HG03097 (cell line): ENCODE measurements at regions not wholly inside any gene's neighbourhood (a gene's known extent, or its start where the extent isn't known, plus 50 kb on each side); places are given as distances from the start of the nearest gene placed in this dataset.
"Not testable (repeated sequence)": the region's sequence is repeated elsewhere in the genome, so short reads cannot be mapped to it uniquely, and the experiment has no call there.

Experiments
- ATAC-seq: cut with Tn5 transposase; IDR thresholded peaks from one replicate; pipeline ENCODE4 v1.9.1; 2021; ENCODE audit not compliant: unreplicated experiment, low FRiP score

DNA sequence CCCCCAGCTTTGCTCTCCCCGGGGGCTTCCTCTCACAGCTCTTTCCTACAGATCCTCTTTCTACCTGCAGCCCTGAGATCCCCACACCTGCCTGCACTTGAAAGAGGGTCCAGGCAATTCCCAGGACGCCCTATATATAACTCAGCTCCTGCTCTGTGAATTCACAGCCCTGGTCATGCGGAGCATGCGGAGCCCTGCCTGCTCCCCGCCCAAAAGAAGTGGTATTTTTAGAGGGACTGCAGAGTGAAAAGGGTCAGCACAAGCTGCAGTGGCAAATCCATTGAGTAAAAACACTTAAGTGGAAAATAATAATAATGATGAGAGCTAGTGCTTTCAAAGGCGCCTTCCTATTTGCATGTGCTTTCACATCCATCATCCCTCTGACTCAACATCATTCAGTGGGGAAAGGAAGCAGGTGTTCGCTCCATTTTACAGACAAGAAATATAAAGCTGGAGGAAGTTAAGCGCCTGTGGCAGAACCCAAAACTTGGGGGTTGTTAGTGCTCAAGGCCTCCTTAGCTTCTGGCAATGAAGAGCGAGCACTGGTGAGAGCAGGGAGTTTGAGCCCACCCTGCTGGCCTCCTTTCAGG lies 76.3 kb upstream of the LIPC start:
- no peak for ATAC-seq

- no peak for ATAC-seq
Measured at GRCh38 chr15:58355973-58356372, 75.8 kb upstream of the LIPC start.

- no peak for ATAC-seq
Measured at GRCh38 chr15:58357529-58358476, 74.0 kb upstream of the LIPC start.

DNA sequence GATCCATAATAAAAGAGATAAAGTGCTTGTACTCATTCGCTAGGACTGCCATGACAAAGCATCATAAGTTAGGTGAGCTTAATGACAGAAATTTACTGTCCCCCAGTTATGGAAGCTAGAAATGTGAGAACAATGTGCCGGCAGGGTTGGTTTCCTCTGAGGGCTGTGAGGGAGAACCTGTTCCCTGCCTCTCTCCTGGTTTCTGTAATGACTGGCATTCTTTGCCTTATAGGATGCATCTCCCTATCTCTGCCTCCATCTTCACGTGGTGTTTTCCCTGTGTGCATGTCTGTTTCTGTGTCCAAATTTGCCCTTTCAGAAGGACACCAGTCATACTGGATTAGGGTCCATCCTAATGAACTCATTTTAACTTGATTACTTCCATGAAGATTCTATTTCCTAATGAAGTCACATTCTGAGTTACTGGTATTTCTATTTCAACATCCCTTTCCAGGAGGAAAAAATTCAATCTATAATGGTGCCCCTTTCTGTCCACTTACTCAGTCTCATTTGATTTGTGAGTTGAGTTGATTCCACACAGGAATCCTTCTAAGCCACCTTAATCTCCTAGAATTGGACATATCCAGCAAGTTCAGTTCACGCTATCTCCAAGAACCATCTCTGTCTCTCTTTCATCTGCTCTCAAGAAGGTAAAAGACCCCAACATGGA lies 71.2 kb upstream of the LIPC start:
- no peak for ATAC-seq

GRCh38 chr15:58361273-58361759 lies 70.5 kb upstream of the LIPC start:
- ATAC-seq, result no peak

DNA sequence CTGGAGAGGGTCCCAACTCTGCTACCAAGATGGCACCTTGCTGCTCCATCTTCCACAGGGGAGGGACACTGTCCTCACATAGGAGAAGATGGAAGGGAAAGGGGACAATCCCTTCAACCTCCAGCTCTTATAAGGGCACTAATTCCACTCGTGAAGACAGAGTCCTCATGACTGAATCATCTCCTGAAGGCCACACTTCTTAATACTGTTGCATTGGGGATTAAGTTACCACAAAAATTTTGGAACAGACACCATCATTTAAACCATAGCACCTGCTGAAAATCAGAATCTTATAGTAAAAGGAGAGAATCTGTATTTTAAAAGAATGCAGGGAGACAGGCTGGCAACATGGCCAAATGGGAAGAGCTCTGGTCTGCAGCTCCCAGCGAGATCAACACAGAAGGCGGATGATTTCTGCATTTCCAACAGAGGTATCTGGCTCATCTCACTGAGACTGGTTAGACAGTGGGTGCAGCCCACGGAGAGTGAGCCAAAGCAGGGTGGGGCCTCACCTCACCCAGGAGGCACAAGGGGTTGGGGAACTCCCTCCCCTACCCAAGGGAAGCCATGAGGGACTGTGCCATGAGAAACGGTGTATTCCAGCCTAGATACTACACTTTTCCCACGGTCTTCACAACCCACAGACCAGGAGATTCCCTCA lies 69.4 kb upstream of the LIPC start:
- no peak for ATAC-seq

GRCh38 chr15:58363118-58363517 lies 68.7 kb upstream of the LIPC start:
- ATAC-seq, result not testable (repeated sequence)

DNA sequence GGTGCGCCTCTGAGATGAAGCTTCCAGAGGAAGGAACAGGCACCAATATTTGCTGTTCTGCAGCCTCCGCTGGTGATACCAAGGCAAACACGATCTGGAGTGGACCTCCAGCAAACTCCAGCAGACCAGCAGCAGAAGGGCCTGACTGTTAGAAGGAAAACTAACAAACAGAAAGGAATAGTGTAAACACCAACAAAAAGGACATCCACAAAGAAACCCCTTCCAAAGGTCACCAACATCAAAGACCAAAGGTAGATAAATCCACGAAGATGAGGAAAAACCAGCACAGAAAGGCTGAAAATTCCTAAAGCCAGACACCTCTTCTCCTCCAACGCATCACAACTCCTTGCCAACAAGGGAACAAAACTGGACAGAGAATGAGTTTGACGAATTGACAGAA lies 68.1 kb upstream of the LIPC start:
- not testable (repeated sequence) for ATAC-seq

DNA sequence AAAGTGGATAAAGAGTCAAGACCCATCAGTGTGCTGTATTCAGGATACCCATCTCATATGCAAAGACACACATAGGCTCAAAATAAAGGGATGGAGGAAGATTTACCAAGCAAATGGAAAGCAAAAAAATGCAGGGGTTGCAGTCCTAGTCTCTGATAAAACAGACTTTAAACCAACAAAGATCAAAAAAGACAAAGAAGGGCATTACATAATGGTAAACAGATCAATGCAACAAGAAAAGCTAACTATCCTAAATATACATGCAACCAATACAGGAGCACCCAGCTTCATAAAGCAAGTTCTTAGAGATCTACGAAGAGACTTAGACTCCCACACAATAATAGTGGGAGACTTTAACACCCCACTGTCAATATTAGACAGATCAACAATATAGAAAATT lies 66.7 kb upstream of the LIPC start:
- ATAC-seq, result not testable (repeated sequence)

DNA sequence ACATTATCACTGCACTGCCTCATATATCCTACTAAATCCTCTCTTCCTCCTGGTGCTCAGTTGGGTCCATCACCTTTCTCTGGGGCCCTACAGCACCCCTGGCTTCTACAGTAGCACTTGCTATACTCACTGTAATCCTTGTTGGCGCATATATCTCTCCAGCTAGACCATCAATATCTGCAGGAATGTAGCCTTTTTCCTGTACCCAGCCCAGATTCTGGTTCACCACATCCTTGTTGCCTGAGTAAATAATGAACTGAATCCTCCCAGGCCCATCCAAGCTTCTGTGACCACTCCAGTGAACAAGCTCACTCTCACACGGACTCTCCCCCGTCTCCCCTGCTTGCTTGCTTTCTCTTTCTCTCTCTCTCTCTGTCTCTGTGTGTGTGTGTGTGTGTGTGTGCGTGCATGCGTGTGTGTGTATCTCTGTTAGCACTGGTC lies 62.5 kb upstream of the LIPC start:
- ATAC-seq, result no peak

DNA sequence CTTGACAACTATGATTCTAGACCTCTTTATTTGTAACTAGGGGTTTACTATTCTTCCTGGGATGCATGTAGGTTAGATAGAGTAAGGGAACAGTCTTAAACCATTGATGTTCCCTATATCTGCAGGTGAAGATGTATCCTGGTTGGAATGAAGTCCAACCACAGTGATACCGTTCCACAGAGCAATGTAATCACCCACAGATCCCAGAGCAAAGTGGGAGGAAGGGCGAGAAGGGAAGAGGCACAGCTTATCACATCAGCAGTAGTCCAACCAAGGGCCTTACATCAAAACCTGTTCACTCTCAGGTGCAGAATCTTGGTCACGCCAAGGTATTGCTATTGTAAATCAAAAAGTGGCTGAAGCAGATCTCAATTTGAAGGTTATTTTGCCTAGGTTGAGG lies 61.8 kb upstream of the LIPC start:
- no peak for ATAC-seq

GRCh38 chr15:58374147-58374546 lies 57.6 kb upstream of the LIPC start:
- no peak for ATAC-seq

- ATAC-seq, result no peak
Measured at GRCh38 chr15:58377193-58377592, 54.6 kb upstream of the LIPC start.

DNA sequence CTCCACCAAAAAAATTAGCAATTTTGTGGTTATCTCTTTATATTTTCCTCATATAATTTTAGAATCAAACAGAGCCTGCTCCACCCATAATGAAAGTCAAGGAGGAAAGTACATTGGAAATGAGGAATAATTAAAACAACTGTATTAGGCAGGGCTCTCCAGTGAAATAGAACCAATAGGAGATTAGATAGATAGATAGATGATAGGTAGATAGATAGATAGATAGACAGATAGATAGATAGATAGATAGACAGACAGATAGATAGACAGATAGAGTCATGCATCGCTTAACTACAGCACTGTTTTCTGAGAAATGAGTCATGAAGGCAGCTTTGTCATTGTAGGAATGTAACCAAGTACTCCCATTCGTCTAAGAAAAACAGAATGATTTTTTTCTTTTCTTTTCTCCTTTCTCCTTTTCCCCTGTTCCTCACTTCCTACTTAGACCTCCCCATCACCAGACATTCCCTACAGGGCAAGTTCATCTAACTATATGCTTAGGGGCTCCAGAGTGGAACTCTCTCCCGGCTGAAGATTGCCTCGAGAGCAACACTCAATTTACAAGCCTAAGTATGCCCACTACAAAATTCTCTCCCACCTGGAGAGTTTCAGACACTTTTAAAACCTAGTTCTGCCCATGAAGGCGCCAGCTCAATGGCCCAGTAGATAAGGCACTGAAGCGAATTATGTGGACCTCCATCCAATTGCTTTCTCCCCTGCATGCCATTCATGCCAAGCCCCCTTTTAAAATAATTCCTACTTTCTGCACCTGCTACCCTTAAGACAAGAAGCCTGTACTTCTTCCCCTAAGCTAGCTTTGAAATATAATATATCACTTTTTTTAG lies 53.3 kb upstream of the LIPC start:
- ATAC-seq, result no peak

DNA sequence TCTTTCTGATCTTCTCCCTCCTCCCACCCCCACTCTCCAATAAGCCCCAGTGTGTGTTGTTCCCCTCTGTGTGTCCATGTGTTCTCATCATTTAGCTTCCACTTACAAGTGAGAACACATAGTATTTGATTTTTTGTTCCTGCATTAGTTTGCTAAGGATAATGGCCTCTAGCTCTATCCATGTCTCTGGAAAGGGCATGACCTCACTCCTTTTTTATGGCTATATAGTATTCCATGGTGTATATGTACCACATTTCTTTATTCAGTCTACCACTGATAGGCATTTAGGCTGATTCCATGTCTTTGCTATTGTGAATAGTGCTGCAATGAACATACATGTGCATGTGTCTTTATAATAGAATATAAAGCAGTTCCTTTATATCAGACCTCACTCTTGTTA lies 52.3 kb upstream of the LIPC start:
- ATAC-seq, result not testable (repeated sequence)

- ATAC-seq, result no peak
Measured at GRCh38 chr15:58380280-58380945, 51.4 kb upstream of the LIPC start.

DNA sequence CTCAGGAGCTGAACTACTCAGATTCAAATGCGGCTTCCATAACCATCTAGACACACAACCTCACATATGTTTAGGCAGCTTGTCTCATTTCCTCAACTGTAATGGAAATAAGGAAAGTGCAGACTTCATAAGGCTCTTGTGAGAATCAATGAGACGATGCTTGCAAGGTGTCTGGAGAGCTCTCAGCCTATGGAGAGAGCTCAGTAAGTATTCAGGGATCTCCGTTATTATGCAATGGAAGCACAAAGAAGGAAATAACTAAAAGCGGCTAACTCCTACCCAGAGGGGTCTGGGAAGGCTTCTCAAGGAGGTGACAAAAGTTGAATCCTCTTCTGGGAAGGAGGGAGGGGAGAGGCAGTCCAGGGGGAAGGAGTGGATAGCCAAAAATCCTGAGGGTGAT lies 50.1 kb upstream of the LIPC start:
- ATAC-seq, result no peak
